Adrenal gland (tissue), 5 donors: ENCODE measurements at regions not wholly inside any gene's neighbourhood (a gene's known extent, or its start where the extent isn't known, plus 50 kb on each side); places are given as distances from the start of the nearest gene placed in this dataset.

Experiments used
- POLR2A ChIP-seq, 2 donors: fragments of 450-650 bp; IDR thresholded peaks; one replicate each; pipeline ENCODE4 v1.6.1; 2017; ENCODE audit warnings: antibody characterized with exemption in 2 of 2, mild to moderate bottlenecking in 2 of 2, moderate library complexity in 1 of 2
- TF ChIP-seq, protein P1 (sequence below), 6 experiments: fragments of 450-650 bp in 4 of 6; fragments of 200-600 bp in 2 of 6; sonication (generic) in 1 of 6; IDR thresholded peaks; 1 replicate in 5 of 6; 2 replicates in 1 of 6; pipeline versions ENCODE4 v1.5.1 to v1.8.0; 2016 to 2021; ENCODE audit warnings: antibody characterized with exemption in 6 of 6, mild to moderate bottlenecking in 2 of 6, moderate library complexity in 1 of 6
- donor health status: DM: no; HTN: no; CAD: no.

- TF ChIP-seq, protein P1, sequence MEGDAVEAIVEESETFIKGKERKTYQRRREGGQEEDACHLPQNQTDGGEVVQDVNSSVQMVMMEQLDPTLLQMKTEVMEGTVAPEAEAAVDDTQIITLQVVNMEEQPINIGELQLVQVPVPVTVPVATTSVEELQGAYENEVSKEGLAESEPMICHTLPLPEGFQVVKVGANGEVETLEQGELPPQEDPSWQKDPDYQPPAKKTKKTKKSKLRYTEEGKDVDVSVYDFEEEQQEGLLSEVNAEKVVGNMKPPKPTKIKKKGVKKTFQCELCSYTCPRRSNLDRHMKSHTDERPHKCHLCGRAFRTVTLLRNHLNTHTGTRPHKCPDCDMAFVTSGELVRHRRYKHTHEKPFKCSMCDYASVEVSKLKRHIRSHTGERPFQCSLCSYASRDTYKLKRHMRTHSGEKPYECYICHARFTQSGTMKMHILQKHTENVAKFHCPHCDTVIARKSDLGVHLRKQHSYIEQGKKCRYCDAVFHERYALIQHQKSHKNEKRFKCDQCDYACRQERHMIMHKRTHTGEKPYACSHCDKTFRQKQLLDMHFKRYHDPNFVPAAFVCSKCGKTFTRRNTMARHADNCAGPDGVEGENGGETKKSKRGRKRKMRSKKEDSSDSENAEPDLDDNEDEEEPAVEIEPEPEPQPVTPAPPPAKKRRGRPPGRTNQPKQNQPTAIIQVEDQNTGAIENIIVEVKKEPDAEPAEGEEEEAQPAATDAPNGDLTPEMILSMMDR (IDR thresholded peaks at IDR 0.05): no peak
- TF ChIP-seq POLR2A (IDR thresholded peaks at IDR 0.05): no peak
Measured at GRCh38 chr1:208820580-208821212, 576.5 kb upstream of the PLXNA2 start.
